HG03064 (cell line): ENCODE measurements at regions not wholly inside any gene's neighbourhood (a gene's known extent, or its start where the extent isn't known, plus 50 kb on each side); places are given as distances from the start of the nearest gene placed in this dataset.
"Not testable (repeated sequence)": the region's sequence is repeated elsewhere in the genome, so short reads cannot be mapped to it uniquely, and the experiment has no call there.

ENCODE experiments used
- ATAC-seq: cut with Tn5 transposase; IDR thresholded peaks from one replicate; pipeline ENCODE4 v1.9.1; 2021; ENCODE audit warnings: low read depth; ENCODE audit not compliant: unreplicated experiment

- ATAC-seq = no peak
Observed at GRCh38 chr6:23783901-23784300, 342.1 kb upstream of the NRSN1 start.

- no peak for ATAC-seq
Observed at GRCh38 chr6:23784301-23784919, 341.6 kb upstream of the NRSN1 start.

GRCh38 chr6:23790756-23791155 lies 335.3 kb upstream of the NRSN1 start:
- no peak for ATAC-seq

- ATAC-seq = no peak
Observed at GRCh38 chr6:23797041-23797440, 329.0 kb upstream of the NRSN1 start.

- ATAC-seq = not testable (repeated sequence)
Observed at GRCh38 chr6:23804289-23804688, 321.7 kb upstream of the NRSN1 start.

- ATAC-seq = not testable (repeated sequence)
Observed at GRCh38 chr6:23821141-23821540, 304.9 kb upstream of the NRSN1 start.

- no peak for ATAC-seq
Observed at GRCh38 chr6:23823421-23823820, 302.6 kb upstream of the NRSN1 start.

GRCh38 chr6:23826572-23826971 lies 299.4 kb upstream of the NRSN1 start:
- no peak for ATAC-seq

- no peak for ATAC-seq
Observed at GRCh38 chr6:23828861-23829260, 297.2 kb upstream of the NRSN1 start.

GRCh38 chr6:23841116-23841515 lies 284.9 kb upstream of the NRSN1 start:
- no peak for ATAC-seq

- no peak for ATAC-seq
Observed at GRCh38 chr6:23842760-23843159, 283.3 kb upstream of the NRSN1 start.

- no peak for ATAC-seq
Observed at GRCh38 chr6:23851522-23851921, 274.5 kb upstream of the NRSN1 start.

GRCh38 chr6:23853566-23854133 lies 272.4 kb upstream of the NRSN1 start:
- ATAC-seq = not testable (repeated sequence)

- not testable (repeated sequence) for ATAC-seq
Observed at GRCh38 chr6:23854154-23854553, 271.9 kb upstream of the NRSN1 start.

- ATAC-seq = no peak
Observed at GRCh38 chr6:23855497-23856116, 270.4 kb upstream of the NRSN1 start.

- ATAC-seq = no peak
Observed at GRCh38 chr6:23870496-23870895, 255.5 kb upstream of the NRSN1 start.

GRCh38 chr6:23873161-23873560 lies 252.9 kb upstream of the NRSN1 start:
- ATAC-seq = no peak

GRCh38 chr6:23875006-23875405 lies 251.0 kb upstream of the NRSN1 start:
- ATAC-seq = no peak

- ATAC-seq = no peak
Observed at GRCh38 chr6:23879816-23880215, 246.2 kb upstream of the NRSN1 start.

GRCh38 chr6:23890543-23891227 lies 235.3 kb upstream of the NRSN1 start:
- ATAC-seq = no peak

- ATAC-seq = no peak
Observed at GRCh38 chr6:23905133-23905815, 220.7 kb upstream of the NRSN1 start.
